CD4-positive, alpha-beta memory T cell (primary cell): ENCODE measurements at regions not wholly inside any gene's neighbourhood (a gene's known extent, or its start where the extent isn't known, plus 50 kb on each side); places are given as distances from the start of the nearest gene placed in this dataset.
"Not testable (repeated sequence)": the region's sequence is repeated elsewhere in the genome, so short reads cannot be mapped to it uniquely, and the experiment has no call there.

Experiments used
- CTCF ChIA-PET: fragments of 350-600 bp; sonication (Branson Sonifier 250); formaldehyde crosslinking; loops from one replicate; lab custom pipeline; 2021; ENCODE audit warnings: inconsistent platforms; ENCODE audit not compliant: partially characterized antibody; lab: Charles Lee
- POLR2A ChIA-PET: fragments of 350-600 bp; sonication (Branson Sonifier 250); formaldehyde crosslinking; loops from one replicate; lab custom pipeline; 2021; ENCODE audit not compliant: partially characterized antibody; lab: Charles Lee
- DNase-seq, 5 donors: peaks; one replicate each; pipeline versions ENCODE4 v3.0.0 to v3.0.0-alpha.2; 2020 to 2022; ENCODE audit warnings: mixed read lengths in 1 of 5
- H3K27ac ChIP-seq: one replicate; pipeline ENCODE4 v1.7.0; 2013; ENCODE audit warnings: low read depth, low read length
- H3K27me3 ChIP-seq: 2 replicates; pipeline ENCODE4 v1.7.0; 2013; ENCODE audit warnings: mild to moderate bottlenecking, low read length, moderate library complexity; ENCODE audit not compliant: insufficient read depth
- H3K36me3 ChIP-seq: 2 replicates; pipeline ENCODE4 v1.7.0; 2013; ENCODE audit warnings: mild to moderate bottlenecking, low read length, moderate library complexity; ENCODE audit not compliant: insufficient read depth
- H3K4me1 ChIP-seq: 2 replicates; pipeline ENCODE4 v1.7.0; 2013; ENCODE audit warnings: mild to moderate bottlenecking, low read length, moderate library complexity; ENCODE audit not compliant: insufficient read depth
- H3K4me3 ChIP-seq, 2 donors: one replicate each; pipeline ENCODE4 v1.7.0; 2013; ENCODE audit warnings: low read length in 2 of 2, mild to moderate bottlenecking in 1 of 2
- H3K9me3 ChIP-seq, 2 donors: one replicate each; pipeline ENCODE4 v1.7.0; 2013; ENCODE audit warnings: low read length in 2 of 2, control low read depth in 1 of 2; ENCODE audit not compliant: control insufficient read depth in 1 of 2
- H3K27ac Mint-ChIP-seq, 7 donors: one replicate each; pipeline ENCODE4 v1.8.0; 2020 to 2021; ENCODE audit warnings: mixed read lengths in 7 of 7, mild to moderate bottlenecking in 6 of 7, inconsistent platforms in 3 of 7, moderate library complexity in 3 of 7
- H3K27me3 Mint-ChIP-seq, 2 donors: one replicate each; pipeline ENCODE4 v1.8.0; 2020 to 2021; ENCODE audit warnings: mixed read lengths in 2 of 2
- H3K36me3 Mint-ChIP-seq, 2 donors: one replicate each; pipeline ENCODE4 v1.8.0; 2020 to 2021; ENCODE audit warnings: mixed read lengths in 2 of 2, inconsistent platforms in 1 of 2, mild to moderate bottlenecking in 1 of 2
- H3K4me1 Mint-ChIP-seq, 4 donors: one replicate each; pipeline ENCODE4 v1.8.0; 2020 to 2021; ENCODE audit warnings: mixed read lengths in 4 of 4, mild to moderate bottlenecking in 1 of 4
- H3K4me3 Mint-ChIP-seq, 8 donors: one replicate each; pipeline ENCODE4 v1.8.0; 2020 to 2021; ENCODE audit warnings: mixed read lengths in 8 of 8, mild to moderate bottlenecking in 7 of 8, moderate library complexity in 6 of 8, inconsistent platforms in 3 of 8
- H3K9me3 Mint-ChIP-seq, 8 donors: one replicate each; pipeline ENCODE4 v1.8.0; 2020 to 2021; ENCODE audit warnings: mixed read lengths in 8 of 8, mild to moderate bottlenecking in 5 of 8, inconsistent platforms in 3 of 8, moderate library complexity in 1 of 8
- intact Hi-C: fragments of 100-400 bp; cut with micrococcal nuclease; formaldehyde crosslinking; loops from one replicate; pipeline ENCODE4 v1.15.1; 2023

GRCh38 chr6:169367507-169367906 lies 113.9 kb upstream of the THBS2 start:
- POLR2A ChIA-PET: no interaction called here
- Histone ChIP-seq H3K4me3 (no peak overlapping the region), H3K27ac (no peak overlapping the region), H3K9me3 (no peaks in the 10 kb centered on the region), H3K27me3 (no peaks in the 10 kb centered on the region), H3K36me3 (no peaks in the 10 kb centered on the region), H3K4me1 (no peaks in the 10 kb centered on the region)
- Mint-ChIP-seq H3K36me3 (no peaks in the 10 kb centered on the region), H3K9me3 (peaks cover 0 to 5% (median 0%) of the 10 kb centered on the region in 8 donors), H3K27me3 (no peaks in the 10 kb centered on the region), H3K27ac (no peak overlapping the region), H3K4me3 (no peak overlapping the region), H3K4me1 (no peaks in the 10 kb centered on the region)
- no peak for DNase-seq
- intact Hi-C loops: no loop called here
- CTCF ChIA-PET: no interaction called here

DNA sequence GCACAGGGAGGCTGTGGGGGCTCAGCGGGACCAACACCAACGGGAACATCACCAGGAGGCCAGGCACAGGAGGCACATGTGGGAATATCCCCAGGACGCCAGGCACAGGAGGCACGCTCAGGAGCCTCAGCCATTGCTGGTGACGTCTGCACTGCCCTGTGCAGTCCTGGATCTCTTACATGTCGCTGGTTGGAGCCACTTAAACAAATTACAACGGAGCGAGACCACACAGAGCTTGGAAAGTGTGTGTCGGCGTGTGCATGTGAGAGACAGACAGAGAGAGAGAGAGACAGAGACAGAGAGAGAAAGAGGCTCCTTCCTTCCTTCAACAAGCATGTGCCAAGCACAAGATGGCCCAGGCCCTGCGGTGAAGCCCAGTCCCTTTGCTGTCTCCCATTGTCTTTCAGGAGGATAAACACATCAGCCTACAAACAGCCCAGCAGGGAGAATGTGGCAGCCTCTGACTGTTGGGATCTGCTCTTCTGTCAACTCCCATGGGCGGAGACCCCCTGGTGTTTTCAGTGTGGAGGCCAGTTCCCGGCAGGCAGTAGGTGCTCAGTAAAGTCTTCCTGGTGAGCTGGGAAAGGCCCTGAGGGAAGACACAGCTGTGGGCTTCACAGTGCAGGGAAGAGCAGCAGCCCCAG lies 112.7 kb upstream of the THBS2 start:
- Histone ChIP-seq H3K9me3 (no peaks in the 10 kb centered on the region), H3K4me1 (no peaks in the 10 kb centered on the region), H3K4me3 (no peak overlapping the region), H3K36me3 (no peaks in the 10 kb centered on the region), H3K27ac (no peak overlapping the region), H3K27me3 (no peaks in the 10 kb centered on the region)
- H3K4me3 Mint-ChIP-seq: no peak overlapping the region
- intact Hi-C loops: no loop called here
- H3K27ac Mint-ChIP-seq: no peak overlapping the region
- no peaks in the 10 kb centered on the region for H3K27me3 Mint-ChIP-seq
- ChIA-PET POLR2A (no interaction called here), CTCF (no interaction called here)
- H3K4me1 Mint-ChIP-seq: no peaks in the 10 kb centered on the region
- no peaks in the 10 kb centered on the region for H3K36me3 Mint-ChIP-seq
- DNase-seq: no peak
- peaks cover 0 to 5% (median 0%) of the 10 kb centered on the region in 8 donors for H3K9me3 Mint-ChIP-seq

DNA sequence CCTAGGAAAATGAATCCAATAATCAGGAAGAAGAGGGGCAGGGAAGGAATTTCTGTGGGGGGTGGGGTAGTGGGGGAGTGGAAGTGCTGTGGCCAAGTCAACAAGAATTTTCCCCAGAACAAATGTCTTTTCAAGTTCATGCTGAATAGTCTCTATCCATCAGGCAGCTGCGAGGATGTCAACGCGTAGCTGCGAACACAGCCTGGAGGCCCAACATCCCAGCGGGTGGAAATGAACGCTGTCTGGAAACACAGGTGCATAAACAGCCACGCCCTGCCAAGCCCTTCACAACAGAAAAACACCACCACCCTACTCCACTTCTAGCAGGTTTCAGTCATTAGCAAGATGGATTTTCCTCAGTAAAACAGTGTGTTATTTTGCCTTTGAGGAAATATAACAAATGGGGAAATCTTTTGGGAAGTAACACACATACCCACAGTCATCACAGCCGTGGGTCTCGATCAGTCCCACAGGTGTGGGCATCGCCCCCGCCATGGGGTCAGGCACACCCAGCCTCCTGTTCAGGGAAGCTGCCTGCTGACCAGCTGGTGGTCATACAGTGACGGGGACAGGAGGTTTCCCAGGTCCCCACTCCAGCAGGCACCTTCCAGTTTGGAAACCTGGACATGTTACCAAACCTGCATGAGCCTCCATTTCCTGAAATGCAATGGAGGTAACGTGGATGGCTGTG lies 112.1 kb upstream of the THBS2 start:
- Mint-ChIP-seq H3K4me3 (peak overlapping the region in 1 of 8 donors; percentile 5), H3K9me3 (peaks cover 0 to 4% (median 0%) of the 10 kb centered on the region in 8 donors), H3K27ac (no peak overlapping the region), H3K4me1 (no peaks in the 10 kb centered on the region), H3K36me3 (no peaks in the 10 kb centered on the region), H3K27me3 (no peaks in the 10 kb centered on the region)
- Histone ChIP-seq H3K27ac (no peak overlapping the region), H3K4me1 (no peaks in the 10 kb centered on the region), H3K9me3 (no peaks in the 10 kb centered on the region), H3K27me3 (no peaks in the 10 kb centered on the region), H3K36me3 (no peaks in the 10 kb centered on the region), H3K4me3 (no peak overlapping the region)
- ChIA-PET CTCF (no interaction called here), POLR2A (no interaction called here)
- intact Hi-C loops: no loop called here
- DNase-seq: no peak

- DNase-seq: no peak
- POLR2A ChIA-PET: no interaction called here
- Histone ChIP-seq H3K27me3 (no peaks in the 10 kb centered on the region), H3K36me3 (no peaks in the 10 kb centered on the region), H3K4me1 (no peaks in the 10 kb centered on the region), H3K27ac (no peak overlapping the region), H3K4me3 (no peak overlapping the region), H3K9me3 (no peaks in the 10 kb centered on the region)
- Mint-ChIP-seq H3K4me3 (no peak overlapping the region), H3K27ac (no peak overlapping the region), H3K27me3 (peaks cover 0 to 1% of the 10 kb centered on the region in 2 donors), H3K9me3 (peaks cover 0 to 4% (median 0%) of the 10 kb centered on the region in 8 donors), H3K4me1 (no peaks in the 10 kb centered on the region), H3K36me3 (no peaks in the 10 kb centered on the region)
- intact Hi-C loops: no loop called here
- CTCF ChIA-PET: no interaction called here
Observed at GRCh38 chr6:169363590-169363989, 109.9 kb upstream of the THBS2 start.

GRCh38 chr6:169362501-169363121 lies 109.0 kb upstream of the THBS2 start:
- no peak overlapping the region for H3K4me3 ChIP-seq
- peaks cover 0 to 3% of the 10 kb centered on the region in 2 donors for H3K27me3 Mint-ChIP-seq
- no peak overlapping the region for H3K27ac Mint-ChIP-seq
- no peaks in the 10 kb centered on the region for H3K36me3 Mint-ChIP-seq
- no peak overlapping the region for H3K27ac ChIP-seq
- H3K27me3 ChIP-seq: no peaks in the 10 kb centered on the region
- no peak for DNase-seq
- H3K9me3 ChIP-seq: no peaks in the 10 kb centered on the region
- POLR2A ChIA-PET: no interaction called here
- intact Hi-C loops: no loop called here
- no peaks in the 10 kb centered on the region for H3K4me1 Mint-ChIP-seq
- no peaks in the 10 kb centered on the region for H3K36me3 ChIP-seq
- H3K4me3 Mint-ChIP-seq: no peak overlapping the region
- CTCF ChIA-PET: no interaction called here
- no peaks in the 10 kb centered on the region for H3K4me1 ChIP-seq
- H3K9me3 Mint-ChIP-seq: peaks cover 0 to 4% (median 0%) of the 10 kb centered on the region in 8 donors

- H3K36me3 ChIP-seq, POLR2A ChIA-PET, H3K9me3 ChIP-seq, H3K27me3 ChIP-seq, H3K27ac ChIP-seq, DNase-seq, H3K4me3 Mint-ChIP-seq, intact Hi-C loops, H3K4me1 ChIP-seq, H3K4me3 ChIP-seq, H3K4me1 Mint-ChIP-seq, H3K27ac Mint-ChIP-seq, CTCF ChIA-PET, H3K36me3 Mint-ChIP-seq: not testable (repeated sequence)
- Mint-ChIP-seq H3K9me3 (peaks cover 0 to 21% (median 9%) of the 10 kb centered on the region in 8 donors), H3K27me3 (peaks cover 9 to 12% of the 10 kb centered on the region in 2 donors)
Observed at GRCh38 chr6:169355001-169355400, 101.4 kb upstream of the THBS2 start.

DNA sequence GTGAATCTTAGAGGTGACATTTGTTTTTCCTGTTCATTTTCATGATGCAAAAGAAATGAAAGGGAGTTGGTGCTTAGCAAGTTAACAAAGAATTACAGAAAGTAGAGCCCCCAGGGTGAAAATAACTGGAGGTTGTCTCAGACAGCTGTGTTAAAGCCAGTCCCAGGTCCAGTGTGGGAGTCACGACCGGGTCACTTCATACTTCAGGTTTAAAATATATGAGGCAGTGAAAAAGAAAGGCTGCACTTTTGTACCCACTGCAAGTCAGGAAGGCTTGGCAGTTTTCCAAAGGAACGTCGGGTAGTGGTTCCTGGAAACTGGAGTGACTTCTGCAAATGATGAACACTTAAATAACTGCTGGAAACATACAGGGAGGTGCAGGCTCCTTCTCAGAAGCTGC lies 91.5 kb upstream of the THBS2 start:
- Mint-ChIP-seq H3K9me3 (peaks cover 0 to 8% (median 0%) of the 10 kb centered on the region in 8 donors), H3K4me1 (no peaks in the 10 kb centered on the region), H3K4me3 (no peak overlapping the region), H3K27me3 (peaks cover 0 to 7% of the 10 kb centered on the region in 2 donors), H3K27ac (no peak overlapping the region), H3K36me3 (no peaks in the 10 kb centered on the region)
- Histone ChIP-seq H3K9me3 (no peaks in the 10 kb centered on the region), H3K27me3 (no peaks in the 10 kb centered on the region), H3K4me1 (no peaks in the 10 kb centered on the region), H3K36me3 (no peaks in the 10 kb centered on the region), H3K27ac (no peak overlapping the region), H3K4me3 (no peak overlapping the region)
- no peak for DNase-seq
- intact Hi-C loops: no loop called here
- CTCF ChIA-PET: no interaction called here
- POLR2A ChIA-PET: no interaction called here
